SH-SY5Y (cell line): ENCODE measurements at regions not wholly inside any gene's neighbourhood (a gene's known extent, or its start where the extent isn't known, plus 50 kb on each side); places are given as distances from the start of the nearest gene placed in this dataset.

ENCODE experiments used
- GATA2 ChIP-seq: IDR thresholded peaks from 2 replicates; pipeline ENCODE4 v1.6.1; 2011; ENCODE audit warnings: mild to moderate bottlenecking, low read depth, low read length
- GATA3 ChIP-seq: IDR thresholded peaks from 2 replicates; pipeline ENCODE4 v1.6.1; 2011; ENCODE audit warnings: low read depth, mild to moderate bottlenecking, low read length, moderate library complexity

DNA sequence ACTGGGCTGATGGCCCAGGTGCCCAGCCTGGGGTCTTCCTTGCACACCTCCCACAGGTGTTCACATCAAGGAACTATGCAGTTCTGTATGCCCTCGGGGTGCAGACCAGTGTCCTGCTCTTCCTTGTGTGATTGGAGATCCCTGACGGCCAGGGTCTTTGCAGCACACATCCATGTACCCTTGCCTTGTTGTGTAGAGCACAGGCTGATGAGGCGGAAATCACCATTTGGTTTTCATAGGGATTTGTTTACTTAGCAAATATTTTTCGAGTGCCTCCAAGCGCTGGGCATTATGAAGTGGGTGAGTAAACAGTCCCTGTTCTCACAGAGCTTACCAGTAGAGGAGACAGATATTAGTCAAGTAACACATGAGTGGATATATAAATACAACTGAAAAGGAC is 209.3 kb upstream of the UMPS start:
- TF ChIP-seq GATA2, result no peak
- no peak for TF ChIP-seq GATA3

DNA sequence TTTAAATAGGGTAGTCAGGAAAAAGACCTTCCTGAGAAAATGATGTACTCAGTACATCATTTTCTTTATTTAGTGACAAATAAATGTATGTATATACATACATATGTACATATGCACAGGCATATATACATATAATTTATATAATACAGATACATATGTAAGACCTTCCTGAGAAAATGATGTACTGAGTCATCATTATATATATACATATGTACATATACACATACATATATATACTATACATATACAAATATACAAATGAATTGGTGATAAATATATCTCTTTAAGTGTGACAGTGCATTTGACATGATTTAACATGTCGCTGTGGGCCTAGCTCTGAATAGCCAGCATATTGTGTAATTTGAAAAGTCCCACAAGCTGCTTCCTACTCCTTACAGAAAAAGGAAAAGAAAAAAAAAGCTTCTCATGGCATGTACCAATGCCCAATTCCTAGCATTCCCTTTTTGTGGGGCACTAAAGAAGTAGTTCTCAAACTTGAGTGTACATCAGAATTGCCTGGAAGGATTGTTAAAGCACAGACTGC is 208.1 kb upstream of the UMPS start:
- TF ChIP-seq GATA2 (no peak), GATA3 (no peak)

DNA sequence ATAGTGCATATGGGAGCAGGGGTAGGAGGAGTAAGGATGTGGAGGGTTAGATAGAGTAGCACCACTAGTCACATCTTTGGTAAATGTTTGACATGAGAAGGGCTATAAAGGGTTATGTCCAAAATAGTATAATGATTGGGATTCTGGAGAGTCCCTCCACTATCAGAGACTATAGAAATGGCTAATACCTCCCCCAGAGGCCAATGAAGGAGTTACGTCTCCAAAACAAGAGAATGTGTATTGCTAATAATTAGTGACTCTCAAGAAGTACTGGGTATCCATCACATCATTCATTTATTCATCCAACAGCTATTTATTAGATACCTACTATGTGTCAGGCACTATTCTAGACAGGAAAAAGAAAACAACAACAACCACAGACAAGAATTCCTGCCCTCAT is 203.7 kb upstream of the UMPS start:
- TF ChIP-seq GATA2 (no peak), GATA3 (no peak)

DNA sequence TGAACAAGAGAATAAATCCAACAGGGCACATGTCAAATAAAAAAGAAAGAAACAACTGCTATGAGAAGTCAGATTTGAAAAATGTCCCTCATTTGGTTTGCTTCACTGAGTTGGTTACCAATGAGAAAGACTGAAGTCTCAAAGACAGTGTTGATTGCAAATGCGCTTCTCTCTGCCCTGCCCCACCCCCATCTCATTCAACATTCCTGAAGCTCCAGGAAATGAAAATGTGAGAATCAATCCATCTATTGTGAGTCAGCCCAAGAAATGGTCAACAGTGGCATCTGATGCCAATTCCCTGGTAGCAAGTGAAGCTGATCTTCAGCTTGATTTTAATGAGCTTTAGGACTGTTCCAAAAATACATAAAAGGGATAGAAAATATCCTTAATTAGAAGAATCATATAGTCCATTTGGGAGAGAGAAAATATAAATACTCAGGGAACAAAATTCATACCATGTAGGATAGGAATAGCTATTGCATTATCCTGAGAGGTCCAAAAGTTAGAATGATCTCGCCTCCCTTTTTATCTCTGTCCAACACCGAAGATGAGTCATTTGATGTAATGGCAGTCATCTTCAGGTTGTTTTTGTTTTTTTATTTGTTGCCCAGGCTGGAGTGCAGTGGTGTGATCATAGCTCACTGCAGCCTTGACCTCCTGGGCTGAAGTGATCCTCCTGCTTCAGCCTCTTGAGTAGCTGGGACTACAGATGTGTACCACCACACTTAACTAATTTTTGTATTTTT is 200.3 kb upstream of the UMPS start:
- TF ChIP-seq GATA2 (no peak), GATA3 (no peak)

DNA sequence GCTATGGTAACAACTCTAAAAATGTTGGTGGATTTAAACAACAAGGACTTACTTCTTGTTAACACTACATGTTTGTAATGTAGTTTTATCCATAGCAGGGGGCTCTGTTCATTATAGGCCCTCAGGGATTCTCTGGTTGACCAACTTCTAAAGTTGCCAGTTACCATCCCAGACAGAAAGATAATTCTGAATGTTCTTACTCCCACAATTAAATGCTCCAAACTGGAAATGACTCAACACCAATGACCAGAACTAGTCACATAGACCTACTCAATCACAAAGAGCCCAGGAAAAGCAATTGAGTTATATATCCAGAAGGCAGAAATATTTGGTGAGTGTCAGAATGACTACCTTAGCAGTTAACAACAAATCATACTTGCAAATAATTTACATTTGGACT is 199.3 kb upstream of the UMPS start:
- no peak for TF ChIP-seq GATA2
- no peak for TF ChIP-seq GATA3

DNA sequence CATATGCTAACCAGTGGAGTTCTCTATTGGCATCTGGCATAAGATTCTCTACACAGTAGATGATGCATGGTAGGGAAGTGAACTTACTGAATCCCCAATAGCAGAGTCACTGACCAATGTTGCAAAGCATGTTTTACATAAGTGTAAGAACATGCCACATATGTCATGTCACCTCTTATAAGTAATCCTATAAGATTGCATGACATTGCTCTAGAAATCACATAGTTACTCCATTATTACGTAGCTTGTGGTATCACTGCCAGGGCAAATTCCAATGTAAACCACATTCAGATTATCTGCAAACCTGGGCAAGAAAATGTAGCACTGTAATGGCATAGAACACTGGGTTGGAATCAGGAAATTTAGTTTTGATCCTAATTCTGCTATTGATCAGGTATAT is 198.2 kb upstream of the UMPS start:
- TF ChIP-seq GATA2 (no peak), GATA3 (no peak)

DNA sequence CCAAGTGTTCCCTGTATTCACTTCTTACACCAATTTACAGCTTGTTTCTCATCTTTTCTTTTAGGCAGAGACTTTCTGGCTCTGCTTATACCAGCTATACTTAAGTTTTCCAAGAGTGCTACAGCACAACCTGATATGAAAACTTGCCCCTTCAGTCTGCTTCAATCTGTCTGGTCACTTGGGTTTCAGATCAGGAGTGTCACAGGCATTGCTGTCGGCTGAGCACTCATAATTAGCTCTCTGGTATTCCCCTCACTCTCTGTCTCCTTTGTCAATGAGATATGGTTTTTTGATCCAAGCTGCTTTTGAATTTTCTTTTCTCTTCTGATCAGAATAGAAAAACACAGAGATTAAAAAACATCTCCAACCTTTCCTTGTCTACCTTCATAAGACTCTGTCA is 194.9 kb upstream of the UMPS start:
- TF ChIP-seq GATA3, result no peak
- TF ChIP-seq GATA2, result no peak

DNA sequence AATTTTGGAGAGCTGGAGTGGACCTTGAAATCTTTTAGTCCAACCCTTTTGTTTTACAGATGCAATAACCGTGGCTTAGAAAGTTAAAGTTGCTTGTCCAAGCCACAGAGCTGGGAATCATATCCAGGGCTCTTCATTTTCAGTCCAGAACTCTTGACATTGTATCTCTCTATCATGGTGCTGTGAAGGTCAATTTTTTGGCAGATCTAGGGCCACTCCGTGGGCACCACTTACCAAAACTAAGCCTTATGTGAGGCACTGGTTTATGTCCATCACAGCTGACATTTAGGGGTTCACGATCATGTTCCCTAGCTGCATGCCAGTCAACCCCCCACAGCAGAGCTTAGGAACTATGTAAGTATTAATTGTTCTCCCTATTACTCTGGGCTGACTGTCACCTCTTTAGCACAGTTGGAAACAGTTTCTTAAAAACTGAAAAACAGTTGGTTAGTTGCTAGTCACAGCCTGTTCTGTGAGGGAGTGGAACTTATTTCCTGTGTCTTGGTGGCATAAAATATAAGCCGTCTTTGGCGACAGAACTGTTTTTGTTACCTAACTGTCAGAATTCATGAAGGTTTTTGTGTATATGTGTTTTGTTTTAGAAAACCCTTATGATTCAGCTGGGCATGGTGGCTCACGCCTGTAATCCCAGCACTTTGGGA is 189.6 kb upstream of the UMPS start:
- TF ChIP-seq GATA3 (no peak), GATA2 (no peak)

DNA sequence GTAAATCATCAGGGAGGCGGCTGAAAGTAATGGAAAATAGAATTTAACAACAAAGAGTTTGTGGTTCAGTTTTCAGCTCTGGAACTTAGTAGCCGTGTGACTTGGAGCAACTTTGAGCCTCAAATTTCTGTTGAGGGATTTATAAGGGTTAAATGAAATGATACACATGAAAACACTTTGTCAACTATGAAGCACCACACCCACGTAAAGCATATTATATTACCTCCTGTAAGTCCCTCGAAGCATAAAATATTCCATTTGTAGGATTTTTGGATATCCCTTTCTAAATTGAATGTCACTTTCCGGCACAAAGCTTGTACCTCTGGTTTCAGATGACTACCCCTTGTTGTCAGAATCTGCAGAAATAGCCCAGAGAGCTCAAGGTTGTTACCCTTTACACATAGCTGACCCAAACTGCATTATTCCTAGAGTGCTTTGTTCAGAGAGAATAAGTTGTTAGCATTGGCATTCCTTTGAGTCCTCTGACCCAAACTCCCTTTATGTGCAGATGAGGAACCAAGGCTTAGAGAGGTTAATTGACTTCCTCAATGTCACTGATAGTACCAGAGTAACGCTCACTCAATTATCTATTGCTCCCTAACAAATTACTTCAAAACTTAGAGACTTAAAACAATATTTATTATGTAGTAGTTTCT is 187.9 kb upstream of the UMPS start:
- no peak for TF ChIP-seq GATA2
- TF ChIP-seq GATA3, result no peak

DNA sequence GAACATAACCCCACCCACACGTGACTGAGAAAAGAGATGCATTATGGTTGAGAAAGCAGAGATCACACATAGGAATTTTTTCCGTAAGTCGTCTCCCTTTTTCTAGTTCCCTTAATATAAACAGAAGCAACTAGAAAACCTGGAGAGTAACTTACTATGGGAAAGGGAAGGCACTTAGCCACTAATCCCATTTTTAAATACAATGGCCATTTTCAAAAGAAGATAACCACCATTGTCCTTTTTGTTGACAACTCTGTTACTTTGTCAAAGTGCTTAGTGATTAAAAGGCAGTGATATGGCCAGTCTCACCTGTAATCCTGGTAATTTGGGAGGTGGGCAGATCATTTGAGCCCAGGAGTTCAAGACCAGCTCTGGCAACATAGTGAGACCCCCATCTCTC is 184.4 kb upstream of the UMPS start:
- TF ChIP-seq GATA3 (no peak), GATA2 (no peak)

DNA sequence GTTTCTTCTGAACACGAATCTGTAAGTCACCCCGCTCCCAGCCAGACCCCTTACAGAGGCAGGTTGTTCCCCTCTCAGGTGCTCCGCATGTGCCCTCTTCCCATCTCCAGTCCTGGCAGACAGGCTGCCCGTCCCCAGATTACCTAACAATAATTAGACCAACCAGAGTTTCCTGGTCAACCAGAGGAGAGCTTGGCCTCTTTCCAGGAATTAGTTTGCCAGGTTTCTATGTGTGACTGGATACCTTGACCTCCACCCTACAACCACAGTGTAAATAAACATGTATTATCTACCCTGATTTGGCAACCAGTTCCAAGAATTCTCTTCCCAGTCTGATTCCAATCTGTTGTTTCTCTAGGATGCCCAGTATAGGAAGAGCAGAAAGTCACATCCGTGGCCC is 178.0 kb upstream of the UMPS start:
- TF ChIP-seq GATA3 (no peak), GATA2 (no peak)

DNA sequence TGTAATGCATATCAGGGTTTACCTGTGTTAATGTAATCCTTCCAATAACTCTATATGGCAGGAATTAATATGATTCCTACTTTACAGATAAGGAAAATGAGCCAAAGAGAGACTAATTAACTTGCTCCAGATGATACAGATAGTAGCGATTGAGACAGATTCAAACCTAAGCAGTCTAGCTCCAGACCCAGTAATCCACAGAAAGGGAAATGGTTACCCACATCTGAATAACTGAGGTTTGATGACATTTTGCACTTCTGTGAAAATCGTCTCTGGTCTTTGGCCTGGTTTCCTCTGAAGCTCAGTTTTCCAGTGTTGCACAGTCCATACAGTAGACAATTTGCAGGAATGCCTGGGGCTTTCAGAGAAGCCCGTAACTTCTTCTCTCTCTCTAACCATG is 177.1 kb upstream of the UMPS start:
- TF ChIP-seq GATA2 (no peak), GATA3 (no peak)

DNA sequence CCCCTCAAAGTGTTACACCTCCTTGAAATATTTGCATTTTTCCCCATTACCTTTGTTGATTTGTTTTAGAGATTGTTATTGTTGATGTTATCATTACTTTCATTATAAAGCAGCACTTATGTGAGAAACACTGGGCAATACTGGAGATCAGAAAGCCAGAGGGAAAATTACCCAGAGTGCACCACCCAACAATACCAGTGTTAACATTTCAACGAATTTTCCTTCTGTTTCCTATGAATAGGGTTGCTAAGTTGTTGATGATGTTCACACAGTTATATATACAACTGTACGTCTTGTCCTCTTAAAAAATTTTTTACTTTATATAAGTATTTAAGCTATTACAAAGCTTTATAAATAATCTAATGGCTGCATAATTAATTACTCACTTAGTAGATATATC is 173.6 kb upstream of the UMPS start:
- TF ChIP-seq GATA2 (no peak), GATA3 (no peak)

DNA sequence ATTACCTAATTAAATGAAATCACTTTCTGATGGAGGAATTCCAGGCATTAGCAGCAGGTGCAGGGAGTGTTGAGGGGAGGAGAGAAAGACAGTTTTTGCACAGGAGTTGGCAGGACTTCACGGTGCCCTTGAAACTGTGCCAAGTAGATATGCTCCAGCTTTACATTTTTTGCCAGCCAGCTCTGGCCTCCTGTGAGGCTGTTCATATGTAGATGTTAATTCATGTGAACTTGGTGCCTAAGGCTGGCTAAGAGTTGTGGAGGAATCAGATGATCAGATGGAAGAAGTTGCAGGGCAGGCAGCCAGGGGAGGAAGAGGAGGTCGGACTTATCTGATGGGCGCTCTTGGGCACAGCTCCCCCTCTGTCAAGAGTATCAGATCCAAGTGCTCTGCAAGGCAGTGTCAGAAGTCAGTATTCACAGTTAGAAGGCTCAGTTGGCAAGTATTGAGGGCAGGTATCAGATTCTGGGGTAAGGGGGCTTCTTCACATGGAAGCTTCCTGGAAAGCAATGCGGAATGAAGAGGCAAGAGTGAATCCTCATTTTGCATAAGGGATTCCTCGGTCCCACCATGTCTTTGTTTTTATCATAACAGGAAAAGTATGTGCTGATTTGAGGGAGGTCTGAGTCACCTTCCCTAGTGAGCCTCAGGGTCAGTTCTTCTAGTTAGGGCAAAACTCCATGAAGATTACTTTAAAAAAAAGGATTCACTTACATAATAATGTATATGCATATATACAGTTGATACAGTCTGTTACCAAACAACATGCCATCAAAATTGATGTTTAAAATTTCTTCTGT is 172.6 kb upstream of the UMPS start:
- TF ChIP-seq GATA3 (no peak), GATA2 (peak; percentile 49; the same call in 1 of the 2 replicates)
